Stimulated activated CD8-positive, alpha-beta memory T cell treated with anti-CD3 and anti-CD28 coated beads, Interleukin-4, amount 100 ng/mL, for 4 hours (primary cell): ENCODE measurements at regions not wholly inside any gene's neighbourhood (a gene's known extent, or its start where the extent isn't known, plus 50 kb on each side); places are given as distances from the start of the nearest gene placed in this dataset.
"Not testable (repeated sequence)": the region's sequence is repeated elsewhere in the genome, so short reads cannot be mapped to it uniquely, and the experiment has no call there.

Experiments used
- DNase-seq, 2 donors: peaks; one replicate each; pipeline ENCODE4 v3.0.0-alpha.2; 2020; ENCODE audit warnings: low read depth in 2 of 2, low spot score in 1 of 2

DNA sequence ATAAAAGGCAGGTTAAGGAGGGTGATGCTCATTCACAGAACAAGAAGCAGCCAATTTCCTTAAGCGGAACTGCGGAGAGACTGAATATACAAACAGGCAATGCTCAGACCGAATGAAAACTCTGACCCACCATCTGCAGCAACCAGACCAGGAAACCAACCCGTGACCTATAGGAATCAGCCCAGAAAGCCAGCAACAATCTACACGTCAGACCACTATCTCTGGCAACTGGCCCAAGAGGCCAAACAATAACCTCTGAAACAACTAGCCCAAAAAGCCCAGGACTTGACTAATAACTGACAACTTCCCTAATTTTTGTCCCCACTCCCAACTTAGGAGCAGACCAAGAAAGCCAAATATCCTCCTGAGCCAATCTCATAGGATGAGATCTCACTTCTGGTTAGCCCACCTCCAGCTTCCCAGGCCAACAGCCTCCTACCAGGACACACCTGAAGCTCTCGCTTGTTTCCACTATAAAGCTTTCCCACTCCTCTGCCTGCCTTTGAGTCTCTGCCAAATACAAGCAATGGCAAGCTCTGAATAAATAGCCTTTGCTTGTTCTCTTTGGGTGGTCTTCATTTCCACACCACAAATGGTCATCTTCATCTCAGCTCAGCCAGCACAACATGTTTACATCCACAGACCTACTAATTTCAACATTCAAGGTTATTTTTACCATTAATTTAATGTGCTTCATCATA, 168.5 kb downstream of the HSD17B3 start:
- no peak for DNase-seq

DNA sequence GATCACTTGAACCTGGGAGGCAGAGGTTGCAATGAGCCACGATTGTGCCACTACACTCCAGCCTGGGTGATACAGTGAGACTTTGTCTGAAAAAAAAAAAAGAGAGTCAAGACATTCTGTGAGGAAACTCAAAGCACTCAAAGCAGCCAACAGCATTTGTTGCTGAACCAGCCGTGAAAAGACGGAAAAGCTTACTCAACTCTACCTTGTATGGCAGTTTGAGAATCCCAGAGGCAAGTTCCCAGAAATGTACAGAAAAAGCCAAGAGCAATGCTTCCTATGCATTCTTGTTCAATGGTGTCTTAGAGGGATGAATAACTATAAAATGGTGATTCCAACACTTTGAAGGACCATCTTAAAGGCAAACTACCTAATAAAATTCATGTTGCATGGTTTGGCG, 170.2 kb downstream of the HSD17B3 start:
- DNase-seq: no peak

DNA sequence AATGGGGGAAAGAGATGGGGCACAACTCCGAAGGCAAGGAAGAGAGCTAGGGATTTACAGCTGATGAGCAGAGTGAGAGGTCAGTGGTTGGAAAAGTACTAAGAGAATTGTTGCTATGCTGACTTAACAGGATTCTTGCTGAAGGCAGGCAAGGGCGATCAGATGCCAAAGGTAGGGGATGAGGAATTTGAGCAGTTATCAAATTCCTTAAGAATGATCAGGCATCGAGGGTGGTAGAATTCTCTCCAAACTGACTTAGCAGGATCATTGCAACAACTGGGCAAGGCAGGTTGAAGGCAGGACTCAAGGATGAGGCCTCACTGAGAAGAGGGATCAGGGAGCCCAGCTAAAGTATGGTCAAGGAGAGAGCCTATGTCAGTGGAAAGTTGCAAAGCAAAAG, 171.0 kb downstream of the HSD17B3 start:
- DNase-seq: no peak

DNA sequence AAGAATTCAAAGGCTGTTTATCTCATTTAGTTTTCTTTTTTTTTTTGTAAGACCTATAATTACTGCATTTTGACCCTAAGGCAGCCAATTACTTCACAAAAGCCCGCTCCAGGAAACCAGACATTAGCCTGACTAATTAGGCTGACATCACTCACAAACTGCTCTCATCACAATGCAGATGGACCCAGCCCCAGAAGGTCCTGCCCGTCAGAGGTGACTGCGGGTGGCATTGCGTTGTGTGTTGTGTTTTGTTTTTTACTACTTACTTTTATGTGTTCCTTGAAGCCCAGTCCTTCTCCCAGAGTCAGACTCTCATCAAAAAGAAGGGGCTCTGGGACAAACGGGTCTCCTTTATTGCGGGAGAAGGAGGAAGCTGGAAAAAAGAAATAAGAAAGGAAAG, 172.2 kb downstream of the HSD17B3 start:
- no peak for DNase-seq

DNA sequence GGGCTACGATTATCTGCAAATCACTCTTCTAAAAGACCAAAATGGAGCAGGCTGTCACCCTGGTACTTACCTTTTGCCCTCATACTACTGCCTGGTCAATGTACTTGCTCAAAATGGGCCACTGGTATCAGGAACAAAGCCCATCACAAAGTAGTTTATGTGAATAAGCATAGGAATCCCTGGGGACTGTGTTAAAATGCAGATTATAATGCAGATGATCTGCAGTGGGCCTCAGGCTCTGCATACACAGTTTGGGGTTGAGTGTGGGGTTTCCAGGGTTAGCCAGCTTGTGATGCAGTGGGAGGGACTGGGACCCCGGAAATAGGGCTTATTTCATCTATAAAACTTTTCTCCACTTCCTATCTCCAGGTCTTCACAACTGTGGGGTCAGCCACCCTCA, 173.1 kb downstream of the HSD17B3 start:
- DNase-seq: no peak

DNA sequence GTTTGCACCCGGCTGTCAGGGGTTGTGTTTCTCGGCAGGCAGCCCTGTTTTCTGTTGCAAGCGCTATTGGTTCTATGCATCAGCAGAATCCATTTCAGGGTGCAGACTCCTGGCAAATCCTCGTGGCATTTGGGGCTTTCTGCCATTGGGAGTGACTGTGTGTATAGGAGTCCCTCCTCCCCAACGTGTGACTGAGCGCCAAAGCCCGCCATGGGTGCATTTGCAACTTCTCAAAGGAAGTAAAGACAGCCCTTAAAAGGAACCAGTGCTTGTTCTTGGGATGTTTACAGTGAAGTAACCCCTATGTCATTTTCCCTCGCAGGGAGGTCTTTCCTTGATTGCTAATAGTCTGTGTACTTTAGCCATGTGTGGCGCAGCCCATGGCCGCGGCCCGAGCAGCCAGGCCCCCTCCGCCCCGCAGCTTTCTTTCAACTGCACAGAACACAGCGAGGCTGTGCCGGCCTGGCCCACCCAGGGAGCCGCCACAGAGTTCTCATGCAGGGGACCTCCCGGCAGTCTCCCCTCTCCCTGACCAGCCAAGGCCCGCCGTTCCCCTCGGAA, 175.6 kb downstream of the HSD17B3 start:
- DNase-seq: no peak

DNA sequence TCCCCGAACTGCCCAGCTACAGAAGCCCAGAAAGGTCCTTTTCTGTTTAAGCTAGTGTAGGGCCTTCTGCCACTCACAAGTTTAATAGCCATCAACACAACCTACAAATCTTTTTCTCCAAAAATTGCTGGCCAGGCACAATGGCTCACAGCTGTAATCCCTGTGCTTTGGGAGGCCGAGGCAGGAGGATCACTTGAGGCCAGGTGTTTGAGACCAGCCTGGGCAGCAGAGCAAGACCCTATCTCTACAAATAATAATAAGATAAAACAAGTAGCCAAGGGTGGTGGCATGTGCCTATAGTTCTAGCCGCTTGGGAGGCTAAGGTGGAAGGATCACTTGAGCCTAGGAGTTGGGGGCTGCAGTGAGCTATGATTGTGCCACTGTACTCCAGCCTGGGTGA, 176.4 kb downstream of the HSD17B3 start:
- no peak for DNase-seq

DNA sequence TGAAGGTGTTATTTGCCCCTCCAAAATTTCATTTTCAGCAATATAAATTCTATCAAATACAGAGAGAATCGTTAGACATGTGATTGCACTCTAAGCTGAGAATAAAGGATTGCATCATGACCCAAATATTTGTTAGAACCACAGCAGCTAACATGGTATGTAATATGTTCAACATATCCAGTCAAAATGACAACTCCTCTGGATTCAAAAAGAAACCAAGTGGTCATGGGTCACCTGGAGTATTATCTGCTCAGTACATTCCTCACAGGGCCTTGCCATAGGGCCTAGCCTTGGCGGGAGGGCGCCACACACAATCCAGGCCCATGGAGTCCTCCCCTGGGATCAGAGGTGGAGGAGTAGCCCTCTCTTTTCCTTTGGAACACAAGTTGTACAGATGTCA, 179.2 kb downstream of the HSD17B3 start:
- DNase-seq: no peak

DNA sequence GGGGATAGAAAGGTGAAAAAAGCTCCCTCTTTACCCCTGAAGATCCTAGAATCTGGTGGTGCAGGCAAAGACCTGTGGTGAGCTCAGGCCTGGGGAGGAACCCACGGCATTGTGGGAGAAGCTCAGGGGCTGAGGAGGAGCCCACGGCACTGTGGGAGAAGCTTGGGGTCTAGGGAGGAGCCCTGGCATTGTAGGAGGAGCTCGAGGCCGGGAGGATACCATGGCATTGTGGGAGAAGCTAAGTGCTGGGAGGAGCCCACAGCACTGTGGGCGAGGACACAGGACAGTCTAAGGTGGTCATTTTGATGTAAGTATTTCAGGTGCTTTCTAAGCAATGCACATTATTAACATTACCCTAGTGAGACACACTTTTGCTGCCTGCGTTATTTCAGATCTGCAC, 179.7 kb downstream of the HSD17B3 start:
- DNase-seq: no peak

DNA sequence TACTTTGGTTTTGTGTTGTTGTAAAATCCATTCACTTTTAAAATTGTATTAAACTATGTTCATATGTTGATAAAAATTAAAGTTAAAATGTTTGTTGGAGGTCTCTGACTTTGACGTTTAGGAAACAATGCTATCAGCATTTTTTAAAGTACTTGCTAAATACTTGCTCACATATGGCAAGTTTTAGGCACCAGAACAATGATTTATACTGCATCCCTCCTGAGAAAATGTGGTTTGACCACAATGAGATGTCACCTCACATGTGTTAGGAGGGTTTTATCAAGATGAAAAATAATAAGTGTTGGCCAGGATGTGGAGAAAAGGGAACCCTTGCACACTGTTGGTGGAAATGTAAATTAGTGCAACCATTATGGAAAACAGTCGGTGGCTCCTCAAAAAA, 180.8 kb downstream of the HSD17B3 start:
- no peak for DNase-seq

DNA sequence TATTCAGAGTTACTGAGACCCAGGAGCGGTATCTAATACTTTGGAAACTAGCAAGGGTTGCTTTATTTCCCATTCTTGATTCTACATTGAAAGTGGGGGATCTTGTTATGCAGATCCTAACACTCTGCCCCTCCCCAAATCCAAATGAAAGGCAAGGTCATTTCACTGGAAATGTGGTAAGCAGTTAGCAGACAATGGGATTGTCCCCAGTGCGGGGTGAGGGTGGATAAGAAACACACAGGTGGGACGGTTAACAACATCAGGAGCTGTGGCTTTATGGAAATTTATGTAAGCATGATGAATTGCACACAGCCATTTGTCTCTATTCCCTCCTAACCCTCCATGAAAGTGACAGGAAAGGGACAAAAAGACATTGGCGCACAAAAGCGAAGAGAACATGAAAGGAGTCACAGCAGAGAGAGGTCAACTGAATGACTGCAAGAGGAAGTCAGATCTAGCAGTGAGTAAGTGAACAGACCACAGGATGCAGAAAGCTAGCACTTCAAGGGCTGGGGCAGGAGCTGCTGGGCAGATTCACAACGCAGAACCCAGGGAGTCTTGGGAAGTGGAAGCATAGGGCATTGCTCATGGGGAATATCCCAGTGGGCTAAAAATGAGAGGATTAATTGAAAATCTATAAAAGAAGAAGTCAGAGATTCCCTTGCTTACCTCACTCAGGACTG, 184.4 kb downstream of the HSD17B3 start:
- no peak for DNase-seq

DNA sequence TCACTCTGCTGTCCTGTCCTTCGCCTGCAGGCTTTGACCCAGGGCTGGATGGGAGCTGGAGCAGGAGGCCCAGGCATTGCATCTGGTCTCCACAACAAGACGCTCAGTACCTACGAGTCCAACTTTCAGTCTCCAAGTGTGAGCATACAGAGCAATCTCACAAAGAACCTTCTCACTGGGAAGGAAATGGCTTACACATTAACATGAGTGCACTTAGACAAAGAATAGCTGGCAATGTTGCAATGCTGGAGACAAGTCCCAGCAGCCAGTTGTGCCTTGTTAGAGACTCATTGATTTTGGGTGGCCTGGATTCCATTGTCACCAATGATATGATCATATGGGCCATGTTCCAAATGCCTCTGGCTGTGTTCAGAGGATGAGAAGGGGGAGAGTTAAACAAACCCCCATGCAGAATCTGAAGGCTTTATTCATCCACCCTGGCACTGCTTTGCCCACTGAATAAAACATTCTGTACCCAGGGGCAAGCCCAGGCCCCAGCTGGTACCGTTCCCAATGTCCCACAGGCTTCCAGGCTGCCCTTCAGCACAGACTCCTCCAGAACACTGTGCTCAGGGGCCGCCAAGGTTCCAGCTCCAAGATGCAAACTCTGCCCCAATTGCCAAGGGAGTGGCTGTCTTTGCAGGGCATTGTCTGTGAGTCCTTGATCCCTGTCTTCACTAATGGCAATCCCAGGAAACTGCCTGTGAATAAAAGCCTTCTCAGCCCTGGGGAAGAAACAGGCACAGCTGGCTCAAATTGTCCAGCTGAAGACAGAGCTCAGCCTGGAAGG, 185.5 kb downstream of the HSD17B3 start:
- no peak for DNase-seq

DNA sequence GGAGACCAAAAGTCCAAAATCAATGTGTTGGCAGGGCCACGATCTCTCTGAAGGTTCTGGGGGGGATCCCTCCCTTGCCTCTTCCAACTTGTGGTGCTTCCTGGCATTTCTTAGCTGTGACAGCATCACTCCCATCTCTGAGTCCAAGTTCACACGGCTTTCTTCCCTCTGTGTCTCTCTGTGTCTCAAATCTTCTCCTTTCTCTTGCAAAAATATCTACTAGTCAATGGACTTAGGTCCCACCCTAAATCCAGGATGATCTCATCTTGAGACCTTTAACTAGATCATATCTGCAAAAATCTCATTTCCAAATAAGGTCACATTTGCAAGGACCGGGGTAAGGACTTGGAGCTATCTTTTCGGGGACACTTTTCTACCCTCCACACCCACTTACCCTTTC, 186.1 kb downstream of the HSD17B3 start:
- no peak for DNase-seq

DNA sequence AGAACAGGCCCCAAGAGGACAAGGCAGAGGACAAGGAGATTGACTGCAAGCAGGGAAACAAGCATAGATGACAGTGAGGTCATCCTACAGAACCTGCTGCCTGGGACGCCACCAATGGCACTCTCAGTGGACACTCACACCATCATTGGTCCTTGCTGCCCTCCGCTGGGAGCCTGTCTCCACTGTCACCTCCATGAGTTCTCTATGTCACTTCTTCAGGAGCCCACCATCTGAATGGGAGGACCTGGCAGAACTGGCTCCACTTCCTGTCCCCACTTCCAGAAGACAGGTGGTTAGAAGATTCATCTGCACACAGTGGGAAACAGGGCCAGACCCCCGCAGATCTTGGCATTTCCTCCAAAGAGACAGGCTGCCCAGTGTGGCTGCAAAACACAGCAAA, 188.9 kb downstream of the HSD17B3 start:
- no peak for DNase-seq

DNA sequence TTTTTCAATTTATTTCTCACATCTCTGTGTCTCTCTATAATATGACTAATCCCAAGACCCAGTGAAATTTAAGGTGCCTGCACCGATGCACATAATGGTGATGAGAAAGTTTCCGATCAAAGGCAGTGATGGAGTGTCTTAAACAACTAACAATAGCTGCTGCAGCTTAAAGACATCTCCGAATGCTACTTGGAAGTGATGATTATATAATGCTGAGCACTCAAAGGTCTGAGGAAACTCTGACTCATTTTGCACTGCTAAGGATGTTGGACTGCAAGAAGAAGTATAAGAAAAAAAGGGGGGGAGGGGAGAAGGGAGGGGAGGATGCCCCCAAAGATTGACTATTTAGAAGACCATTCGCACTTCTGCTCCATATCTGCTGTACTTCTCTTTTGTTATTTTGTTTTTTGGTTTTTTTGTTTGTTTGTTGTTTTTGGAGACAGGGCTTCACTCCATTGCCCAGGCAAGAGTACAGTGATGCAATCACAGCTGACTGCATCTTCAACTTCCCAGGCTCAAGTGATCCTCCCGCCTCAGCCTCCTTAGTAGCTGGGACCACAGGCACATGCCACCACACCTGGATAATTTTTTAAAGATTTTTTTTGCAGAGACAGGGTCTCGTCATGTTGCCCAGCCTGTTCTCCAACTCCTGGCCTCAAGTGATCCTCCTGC, 192.2 kb downstream of the HSD17B3 start:
- DNase-seq: no peak

DNA sequence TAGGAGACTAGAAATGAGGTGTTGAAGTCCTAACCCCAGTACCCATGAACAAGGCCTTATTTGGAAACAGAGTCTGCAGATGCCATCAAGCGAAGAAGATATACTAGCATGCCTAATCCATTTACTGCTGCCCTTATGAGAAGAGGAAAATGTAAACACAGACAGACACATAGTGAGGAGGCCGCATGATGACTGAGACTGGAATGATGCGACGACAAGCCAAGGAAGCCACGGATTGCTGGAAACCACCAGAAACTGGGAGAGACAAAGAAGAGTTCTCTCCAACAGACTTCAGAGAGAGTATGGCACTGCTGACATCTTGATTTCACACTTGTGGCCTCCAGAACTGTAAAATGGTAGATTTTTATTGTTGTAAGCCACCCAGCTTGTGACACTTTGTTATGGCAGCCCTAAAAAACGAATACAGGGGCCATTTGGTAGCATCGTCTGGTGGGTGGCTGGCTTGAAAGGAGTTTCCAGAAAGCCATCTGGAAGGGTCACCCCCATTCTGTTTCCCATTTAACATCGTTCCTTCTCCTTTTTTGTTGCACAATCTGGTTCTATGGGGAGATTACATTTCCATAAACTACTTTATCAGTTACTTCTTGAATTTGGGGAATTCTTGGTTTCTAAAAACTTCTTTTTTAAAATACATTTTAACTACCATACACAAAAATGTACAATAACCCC, 193.1 kb downstream of the HSD17B3 start:
- no peak for DNase-seq

DNA sequence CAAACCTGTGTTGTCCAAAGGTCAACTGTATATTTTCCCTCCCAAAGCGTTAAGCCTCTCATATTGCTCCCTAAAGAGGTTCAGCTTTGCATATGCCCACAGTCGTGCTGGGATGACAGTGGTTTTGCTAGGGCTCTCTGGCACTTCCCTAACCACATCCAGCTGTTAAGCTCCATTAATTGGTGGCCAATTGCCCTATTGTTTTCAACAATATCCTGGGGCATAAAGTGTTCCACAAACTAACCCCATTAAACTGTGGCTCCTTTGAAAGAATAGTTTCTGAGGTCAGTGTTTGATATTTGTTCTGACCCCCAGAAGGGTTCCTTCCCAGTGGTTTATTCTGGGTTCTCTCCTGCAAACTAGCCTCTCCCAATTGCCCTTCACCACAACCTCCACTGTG, 194.5 kb downstream of the HSD17B3 start:
- DNase-seq: no peak

DNA sequence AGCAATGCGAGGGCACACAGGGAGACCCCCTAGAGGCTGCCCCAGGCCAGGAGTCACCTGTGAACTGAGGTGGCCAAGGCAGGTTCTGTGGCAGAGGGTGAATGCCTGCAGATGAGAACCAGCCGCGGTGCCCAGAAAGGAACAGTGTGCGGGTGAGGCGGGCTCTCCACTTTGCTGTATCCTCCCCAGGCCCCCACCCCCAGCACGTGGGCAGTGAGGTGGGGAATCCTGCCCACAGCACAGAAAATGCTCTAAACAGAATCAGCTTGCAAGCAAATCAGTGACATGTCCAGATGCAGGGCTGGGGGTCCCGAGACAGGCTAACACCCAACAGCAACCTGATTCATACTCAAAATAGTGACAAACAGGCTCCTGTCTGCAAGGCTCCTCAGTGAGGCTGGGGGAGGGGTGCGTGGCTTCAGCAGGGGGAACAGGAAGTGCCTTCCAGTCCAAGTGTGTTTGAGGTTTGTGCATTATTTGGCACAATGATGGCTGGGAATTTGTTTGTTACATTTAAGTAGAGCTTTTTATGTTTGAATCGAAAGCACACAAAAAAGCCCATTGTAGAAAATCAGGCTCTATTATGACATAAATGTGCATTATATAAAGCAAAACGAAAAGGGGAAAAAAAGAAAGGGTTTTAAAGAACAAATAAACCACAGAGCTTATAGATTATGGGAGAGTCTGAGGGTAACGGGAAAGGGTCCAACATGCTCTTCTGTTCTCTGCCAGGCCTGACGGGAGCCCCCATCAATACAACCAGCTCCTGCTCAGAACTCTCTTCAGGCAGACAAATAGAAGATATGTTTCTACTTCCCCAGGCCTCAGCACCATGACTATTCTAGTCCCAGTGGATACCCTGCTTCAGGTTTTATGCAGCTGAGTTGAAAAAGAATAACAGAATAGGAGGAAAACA, 201.3 kb downstream of the HSD17B3 start:
- DNase-seq: no peak

DNA sequence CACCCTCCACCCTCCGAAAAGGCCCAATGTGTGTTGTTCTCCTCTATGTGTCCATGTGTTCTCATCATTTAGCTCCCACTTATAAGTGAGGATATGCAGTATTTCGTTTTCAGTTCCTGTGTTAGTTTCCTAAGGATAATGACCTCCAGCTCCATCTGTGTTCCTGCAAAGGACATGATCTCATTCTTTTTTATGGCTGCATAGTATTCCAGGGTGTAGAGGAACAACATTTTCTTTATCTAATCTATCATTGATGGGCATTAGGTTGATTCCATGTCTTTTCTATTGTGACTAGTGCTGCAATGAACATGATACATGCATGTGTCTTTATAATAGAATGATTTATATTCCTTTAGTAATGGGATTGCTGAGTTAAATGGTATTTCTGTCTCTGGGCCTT, 211.3 kb downstream of the HSD17B3 start:
- DNase-seq: not testable (repeated sequence)
